HG03066 (cell line): ENCODE measurements at regions not wholly inside any gene's neighbourhood (a gene's known extent, or its start where the extent isn't known, plus 50 kb on each side); places are given as distances from the start of the nearest gene placed in this dataset.
"Not testable (repeated sequence)": the region's sequence is repeated elsewhere in the genome, so short reads cannot be mapped to it uniquely, and the experiment has no call there.

Experiments used
- ATAC-seq: cut with Tn5 transposase; IDR thresholded peaks from one replicate; pipeline ENCODE4 v1.9.1; 2021; ENCODE audit warnings: low read depth; ENCODE audit not compliant: unreplicated experiment

GRCh38 chr2:41031282-41031681, 579.4 kb upstream of the SLC8A1 start:
- ATAC-seq: no peak

GRCh38 chr2:41032715-41033114, 580.8 kb upstream of the SLC8A1 start:
- no peak for ATAC-seq

GRCh38 chr2:41033127-41033526, 581.2 kb upstream of the SLC8A1 start:
- no peak for ATAC-seq

- ATAC-seq: no peak
Observed at GRCh38 chr2:41038408-41038807, 586.5 kb upstream of the SLC8A1 start.

- ATAC-seq: not testable (repeated sequence)
Observed at GRCh38 chr2:41039750-41040149, 587.9 kb upstream of the SLC8A1 start.

- no peak for ATAC-seq
Observed at GRCh38 chr2:41040782-41041520, 589.1 kb upstream of the SLC8A1 start.

GRCh38 chr2:41042343-41042742, 590.5 kb upstream of the SLC8A1 start:
- no peak for ATAC-seq

- no peak for ATAC-seq
Observed at GRCh38 chr2:41061356-41061755, 609.5 kb upstream of the SLC8A1 start.

GRCh38 chr2:41062336-41062735, 610.4 kb upstream of the SLC8A1 start:
- ATAC-seq: no peak

- no peak for ATAC-seq
Observed at GRCh38 chr2:41066168-41066567, 614.3 kb upstream of the SLC8A1 start.

- no peak for ATAC-seq
Observed at GRCh38 chr2:41068740-41069139, 616.9 kb upstream of the SLC8A1 start.

- ATAC-seq: no peak
Observed at GRCh38 chr2:41078341-41078740, 626.5 kb upstream of the SLC8A1 start.

- no peak for ATAC-seq
Observed at GRCh38 chr2:41079011-41079410, 627.1 kb upstream of the SLC8A1 start.

- ATAC-seq: no peak
Observed at GRCh38 chr2:41084321-41084720, 632.4 kb upstream of the SLC8A1 start.

- ATAC-seq: no peak
Observed at GRCh38 chr2:41087946-41088345, 636.1 kb upstream of the SLC8A1 start.

GRCh38 chr2:41101281-41101680, 649.4 kb upstream of the SLC8A1 start:
- no peak for ATAC-seq

- ATAC-seq: no peak
Observed at GRCh38 chr2:41109744-41110143, 657.9 kb upstream of the SLC8A1 start.

GRCh38 chr2:41111836-41112627, 660.1 kb upstream of the SLC8A1 start:
- no peak for ATAC-seq

- ATAC-seq: no peak
Observed at GRCh38 chr2:41116106-41116797, 664.4 kb upstream of the SLC8A1 start.

GRCh38 chr2:41119489-41119888, 667.6 kb upstream of the SLC8A1 start:
- ATAC-seq: no peak

- no peak for ATAC-seq
Observed at GRCh38 chr2:41123341-41123740, 671.5 kb upstream of the SLC8A1 start.
